OCI-LY7 (cell line): ENCODE measurements at regions not wholly inside any gene's neighbourhood (a gene's known extent, or its start where the extent isn't known, plus 50 kb on each side); places are given as distances from the start of the nearest gene placed in this dataset.
"Not testable (repeated sequence)": the region's sequence is repeated elsewhere in the genome, so short reads cannot be mapped to it uniquely, and the experiment has no call there.

Experiments used
- BruUV-seq: library from RNA; stranded (reverse); fragments of 400-500 nt; replicated peaks from 2 replicates; lab custom pipeline; 2021; lab: Mats Ljungman, UMichigan
- CTCF ChIA-PET: fragments of 300-600 bp; sonication (Branson Sonifier 250); formaldehyde crosslinking; loops from one replicate; lab custom pipeline; 2022; ENCODE audit warnings: antibody characterized with exemption; ENCODE audit not compliant: unreplicated experiment; lab: Charles Lee
- POLR2A ChIA-PET: fragments of 300-600 bp; sonication (Branson Sonifier 250); formaldehyde crosslinking; loops from one replicate; lab custom pipeline; 2022; ENCODE audit warnings: antibody characterized with exemption; lab: Charles Lee
- DNase-seq: peaks from one replicate; pipeline ENCODE4 v3.0.0-alpha.2; 2015; ENCODE audit warnings: low spot score
- H2AFZ ChIP-seq: fragments of 200-600 bp; sonication (generic), shearing (Covaris generic); 2 replicates; pipeline ENCODE4 v1.6.1; 2014; ENCODE audit warnings: mild to moderate bottlenecking, antibody characterized with exemption, low read length, moderate library complexity
- H3K27ac ChIP-seq: fragments of 200-600 bp; sonication (generic); 2 replicates; pipeline ENCODE4 v1.5.1; 2014; ENCODE audit warnings: mixed run types, low read depth, mild to moderate bottlenecking, moderate library complexity, low read length, inconsistent platforms; ENCODE audit not compliant: poor library complexity, severe bottlenecking
- H3K36me3 ChIP-seq: fragments of 200-600 bp; sonication (generic); 2 replicates; pipeline ENCODE4 v1.6.1; 2014; ENCODE audit warnings: mild to moderate bottlenecking, antibody characterized with exemption, low read length, moderate library complexity, mixed read lengths; ENCODE audit not compliant: insufficient read depth
- H3K4me1 ChIP-seq: fragments of 200-600 bp; sonication (generic); 2 replicates; pipeline ENCODE4 v1.5.1; 2014; ENCODE audit warnings: mild to moderate bottlenecking, low read length; ENCODE audit not compliant: insufficient read depth, poor library complexity, severe bottlenecking
- H3K4me2 ChIP-seq: fragments of 200-600 bp; sonication (generic); 2 replicates; pipeline ENCODE4 v1.6.1; 2014; ENCODE audit warnings: mild to moderate bottlenecking, low read length
- H3K4me3 ChIP-seq: fragments of 200-600 bp; sonication (generic); 2 replicates; pipeline ENCODE4 v1.5.1; 2014; ENCODE audit warnings: mild to moderate bottlenecking, low read depth, low read length; ENCODE audit not compliant: poor library complexity, severe bottlenecking
- H3K79me2 ChIP-seq: fragments of 200-600 bp; sonication (generic); 2 replicates; pipeline ENCODE4 v1.6.1; 2016; ENCODE audit warnings: low read depth, mild to moderate bottlenecking, low read length, moderate library complexity, mixed read lengths; ENCODE audit not compliant: insufficient read depth
- H3K9me2 ChIP-seq: fragments of 200-600 bp; sonication (generic); 2 replicates; pipeline ENCODE4 v1.6.1; 2016; ENCODE audit warnings: mild to moderate bottlenecking, low read length, mixed read lengths; ENCODE audit not compliant: insufficient read depth
- H3K9me3 ChIP-seq: fragments of 200-600 bp; sonication (generic); 2 replicates; pipeline ENCODE4 v1.6.1; 2014; ENCODE audit warnings: mild to moderate bottlenecking, mixed run types, low read length, mixed read lengths
- H4K20me1 ChIP-seq: fragments of 200-600 bp; sonication (generic); 2 replicates; pipeline ENCODE4 v1.6.1; 2014; ENCODE audit warnings: mild to moderate bottlenecking, antibody characterized with exemption, low read length, moderate library complexity, mixed read lengths; ENCODE audit not compliant: insufficient read depth
- EZH2phosphoT487 ChIP-seq: fragments of 200-600 bp; sonication (generic); IDR thresholded peaks from 2 replicates; pipeline ENCODE4 v1.6.1; 2018; ENCODE audit warnings: low read depth, borderline replicate concordance, mild to moderate bottlenecking, mixed run types, antibody characterized with exemption, low read length, moderate library complexity, mixed read lengths
- intact Hi-C: fragments of 100-400 bp; cut with micrococcal nuclease; formaldehyde crosslinking; loops from one replicate; pipeline ENCODE4 v1.10.0; 2022; ENCODE audit not compliant: unreplicated experiment
- TF ChIP-seq, protein P1 (sequence below): fragments of 200-600 bp; sonication (generic); conservative IDR thresholded peaks from 2 replicates; pipeline ENCODE4 v1.5.1; 2014; ENCODE audit warnings: mild to moderate bottlenecking, antibody characterized with exemption, low read length, moderate library complexity, mixed read lengths

DNA sequence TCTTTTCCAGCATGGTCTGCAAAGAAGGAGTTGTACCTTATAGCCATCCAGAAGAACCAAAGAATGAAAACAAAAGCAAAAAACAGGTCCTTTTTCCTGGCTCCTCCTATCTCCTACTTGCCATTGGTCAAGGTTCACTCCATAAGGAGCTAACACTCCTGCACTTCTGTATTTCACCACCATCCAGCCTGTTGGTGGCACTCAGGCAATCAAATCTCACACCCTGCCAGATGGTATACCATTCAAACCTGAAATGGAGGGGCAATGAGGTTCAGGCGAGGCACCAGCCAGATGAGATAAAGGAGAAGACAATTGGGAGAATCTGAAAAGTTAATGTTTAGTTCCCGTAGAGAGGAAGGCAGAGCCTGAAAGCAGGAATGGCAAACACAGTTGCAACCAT lies 203.8 kb downstream of the ALDH8A1 start:
- POLR2A ChIA-PET, result no interaction called here
- CTCF ChIA-PET, result no interaction called here
- intact Hi-C loops, result no loop called here
- no TSS peak for BruUV-seq
- no peak overlapping the region for H2AFZ ChIP-seq
- no peak for DNase-seq
- no peaks in the 10 kb centered on the region for H3K36me3 ChIP-seq
- no peak for TF ChIP-seq EZH2phosphoT487
- TF ChIP-seq, protein P1, sequence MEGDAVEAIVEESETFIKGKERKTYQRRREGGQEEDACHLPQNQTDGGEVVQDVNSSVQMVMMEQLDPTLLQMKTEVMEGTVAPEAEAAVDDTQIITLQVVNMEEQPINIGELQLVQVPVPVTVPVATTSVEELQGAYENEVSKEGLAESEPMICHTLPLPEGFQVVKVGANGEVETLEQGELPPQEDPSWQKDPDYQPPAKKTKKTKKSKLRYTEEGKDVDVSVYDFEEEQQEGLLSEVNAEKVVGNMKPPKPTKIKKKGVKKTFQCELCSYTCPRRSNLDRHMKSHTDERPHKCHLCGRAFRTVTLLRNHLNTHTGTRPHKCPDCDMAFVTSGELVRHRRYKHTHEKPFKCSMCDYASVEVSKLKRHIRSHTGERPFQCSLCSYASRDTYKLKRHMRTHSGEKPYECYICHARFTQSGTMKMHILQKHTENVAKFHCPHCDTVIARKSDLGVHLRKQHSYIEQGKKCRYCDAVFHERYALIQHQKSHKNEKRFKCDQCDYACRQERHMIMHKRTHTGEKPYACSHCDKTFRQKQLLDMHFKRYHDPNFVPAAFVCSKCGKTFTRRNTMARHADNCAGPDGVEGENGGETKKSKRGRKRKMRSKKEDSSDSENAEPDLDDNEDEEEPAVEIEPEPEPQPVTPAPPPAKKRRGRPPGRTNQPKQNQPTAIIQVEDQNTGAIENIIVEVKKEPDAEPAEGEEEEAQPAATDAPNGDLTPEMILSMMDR, result no peak
- H3K4me1 ChIP-seq, result no peaks in the 10 kb centered on the region
- no peaks in the 10 kb centered on the region for H3K79me2 ChIP-seq
- H3K27ac ChIP-seq, result no peak overlapping the region
- no peaks in the 10 kb centered on the region for H4K20me1 ChIP-seq
- no peak overlapping the region for H3K4me3 ChIP-seq
- H3K4me2 ChIP-seq, result no peak overlapping the region
- no peaks in the 10 kb centered on the region for H3K9me2 ChIP-seq
- H3K9me3 ChIP-seq, result no peaks in the 10 kb centered on the region

DNA sequence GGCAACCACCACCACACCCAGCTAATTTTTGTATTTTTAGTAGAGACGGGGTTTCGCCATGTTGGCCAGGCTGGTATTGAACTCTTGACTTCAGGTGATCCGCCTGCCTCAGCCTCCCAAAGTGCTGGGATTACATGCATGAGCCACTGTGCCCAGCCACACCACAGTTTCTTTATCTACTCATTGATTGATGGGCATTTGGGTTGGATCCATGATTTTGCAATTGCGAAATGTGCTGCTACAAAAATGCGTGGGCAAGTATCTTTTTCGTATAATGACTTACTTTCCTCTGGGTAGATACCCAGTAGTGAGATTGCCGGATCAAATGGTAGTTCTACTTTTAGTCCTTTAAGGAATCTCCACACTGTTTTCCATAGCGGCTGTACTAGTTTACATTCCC lies 204.7 kb downstream of the ALDH8A1 start:
- H3K4me1 ChIP-seq, H3K79me2 ChIP-seq, H3K4me2 ChIP-seq, intact Hi-C loops, H2AFZ ChIP-seq, H3K27ac ChIP-seq, CTCF ChIA-PET, H3K9me3 ChIP-seq, BruUV-seq, H4K20me1 ChIP-seq, H3K36me3 ChIP-seq, H3K4me3 ChIP-seq, DNase-seq, POLR2A ChIA-PET, H3K9me2 ChIP-seq: not testable (repeated sequence)

DNA sequence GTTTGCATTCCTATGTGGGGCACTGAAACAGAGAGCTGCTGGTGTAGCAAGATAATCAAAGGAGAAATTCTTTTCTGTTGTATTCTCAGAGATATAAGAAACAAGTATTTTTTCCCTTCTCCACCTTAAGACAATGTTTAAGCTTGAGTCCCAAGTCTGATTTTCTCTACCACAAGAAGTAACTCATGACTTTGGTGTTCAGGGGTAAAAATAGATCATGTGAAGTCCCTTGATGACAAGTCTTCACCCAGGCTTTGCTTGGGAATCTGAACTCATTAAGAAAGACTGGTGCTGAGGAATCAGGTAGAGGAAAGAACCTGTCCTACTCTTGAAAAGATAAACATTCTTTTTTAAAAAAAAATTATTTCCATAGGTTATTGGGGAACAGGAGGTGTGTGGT lies 205.6 kb downstream of the ALDH8A1 start:
- Histone ChIP-seq H3K9me2 (no peaks in the 10 kb centered on the region), H3K36me3 (no peaks in the 10 kb centered on the region), H4K20me1 (no peaks in the 10 kb centered on the region), H2AFZ (no peak overlapping the region), H3K9me3 (no peaks in the 10 kb centered on the region), H3K27ac (no peak overlapping the region), H3K4me1 (no peaks in the 10 kb centered on the region), H3K79me2 (no peaks in the 10 kb centered on the region), H3K4me3 (no peak overlapping the region), H3K4me2 (no peak overlapping the region)
- BruUV-seq, result no TSS peak
- TF ChIP-seq, protein P1, result no peak
- TF ChIP-seq EZH2phosphoT487, result no peak
- DNase-seq, result no peak
- intact Hi-C loops, result no loop called here
- POLR2A ChIA-PET, result interaction anchor here (0.7 to 0.8 kb wide), 3 partner anchors 19 to 58 kb away, joined by 3 to 7 read pairs (median 4); no protein-coding TSS in a partner anchor
- CTCF ChIA-PET, result no interaction called here
